ENCODE measurements at regions not wholly inside any gene's neighbourhood (a gene's known extent, or its start where the extent isn't known, plus 50 kb on each side); places are given as distances from the start of the nearest gene placed in this dataset.

GRCh38 chr4:188613976-188614375, 474.7 kb downstream of the TRIML1 start:
- no peaks in the 10 kb centered on the region for H3K4me1 ChIP-seq
- H3K27ac ChIP-seq: no peak overlapping the region
- H3K4me3 ChIP-seq: no peak overlapping the region
- DNase-seq (ENCODE audit: low spot score in 2 of 2): no peak
- TF ChIP-seq POLR2AphosphoS5 (IDR thresholded peaks at IDR 0.05) (no peak), POLR2A (IDR thresholded peaks at IDR 0.05) (no peak)
- TF ChIP-seq, protein P1, sequence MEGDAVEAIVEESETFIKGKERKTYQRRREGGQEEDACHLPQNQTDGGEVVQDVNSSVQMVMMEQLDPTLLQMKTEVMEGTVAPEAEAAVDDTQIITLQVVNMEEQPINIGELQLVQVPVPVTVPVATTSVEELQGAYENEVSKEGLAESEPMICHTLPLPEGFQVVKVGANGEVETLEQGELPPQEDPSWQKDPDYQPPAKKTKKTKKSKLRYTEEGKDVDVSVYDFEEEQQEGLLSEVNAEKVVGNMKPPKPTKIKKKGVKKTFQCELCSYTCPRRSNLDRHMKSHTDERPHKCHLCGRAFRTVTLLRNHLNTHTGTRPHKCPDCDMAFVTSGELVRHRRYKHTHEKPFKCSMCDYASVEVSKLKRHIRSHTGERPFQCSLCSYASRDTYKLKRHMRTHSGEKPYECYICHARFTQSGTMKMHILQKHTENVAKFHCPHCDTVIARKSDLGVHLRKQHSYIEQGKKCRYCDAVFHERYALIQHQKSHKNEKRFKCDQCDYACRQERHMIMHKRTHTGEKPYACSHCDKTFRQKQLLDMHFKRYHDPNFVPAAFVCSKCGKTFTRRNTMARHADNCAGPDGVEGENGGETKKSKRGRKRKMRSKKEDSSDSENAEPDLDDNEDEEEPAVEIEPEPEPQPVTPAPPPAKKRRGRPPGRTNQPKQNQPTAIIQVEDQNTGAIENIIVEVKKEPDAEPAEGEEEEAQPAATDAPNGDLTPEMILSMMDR (IDR thresholded peaks at IDR 0.05): no peak
- no peaks in the 10 kb centered on the region for H3K27me3 ChIP-seq
- H3K9me3 ChIP-seq: no peaks in the 10 kb centered on the region
- no peaks in the 10 kb centered on the region for H3K36me3 ChIP-seq
- intact Hi-C loops (cut with DNase I; ENCODE audit: low total_unique reads): no loop called here

DNA sequence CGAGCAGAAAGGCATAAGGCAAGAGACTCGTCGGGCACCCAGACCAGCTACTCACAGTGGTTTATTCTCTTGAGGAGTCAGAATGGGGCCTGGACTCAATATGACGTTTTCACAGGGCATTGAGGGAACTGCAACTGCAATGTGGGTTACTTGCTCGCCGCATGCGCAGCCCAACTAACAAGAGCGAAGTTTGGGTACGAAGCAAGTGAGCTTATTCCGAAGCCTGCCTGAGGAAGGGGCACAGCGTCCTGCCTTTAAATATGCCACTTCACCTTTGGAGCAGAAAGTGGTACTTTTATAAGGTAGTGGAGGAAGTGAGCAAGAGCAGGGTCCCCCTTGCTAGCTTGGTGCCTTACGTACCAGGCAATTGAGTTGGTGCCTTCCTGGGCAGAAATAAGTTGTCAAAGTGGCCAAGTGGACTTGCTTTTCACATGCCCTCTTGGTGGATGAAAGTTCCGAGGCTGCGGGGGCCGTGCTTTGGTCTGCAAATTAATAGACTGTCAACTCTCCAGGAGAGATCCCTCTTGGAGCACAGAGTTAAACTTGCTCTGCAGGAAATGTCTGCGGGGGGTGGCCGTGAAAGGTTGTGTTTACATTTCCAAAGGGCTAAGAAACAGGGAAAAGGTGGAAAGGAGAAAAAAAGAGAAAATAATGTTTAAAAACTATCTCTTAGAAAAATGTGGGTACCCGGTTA, 480.4 kb downstream of the TRIML1 start:
- TF ChIP-seq POLR2A (IDR thresholded peaks at IDR 0.05): no peak
- TF ChIP-seq, protein P1 (IDR thresholded peaks at IDR 0.05): no peak
- no peak for TF ChIP-seq POLR2AphosphoS5 (IDR thresholded peaks at IDR 0.05)
- Histone ChIP-seq H3K27ac (no peak overlapping the region), H3K27me3 (no peaks in the 10 kb centered on the region), H3K4me1 (no peaks in the 10 kb centered on the region), H3K36me3 (no peaks in the 10 kb centered on the region), H3K4me3 (no peak overlapping the region), H3K9me3 (no peaks in the 10 kb centered on the region)
- intact Hi-C loops (cut with DNase I; ENCODE audit: low total_unique reads): no loop called here
- DNase-seq (ENCODE audit: low spot score in 2 of 2): no peak

DNA sequence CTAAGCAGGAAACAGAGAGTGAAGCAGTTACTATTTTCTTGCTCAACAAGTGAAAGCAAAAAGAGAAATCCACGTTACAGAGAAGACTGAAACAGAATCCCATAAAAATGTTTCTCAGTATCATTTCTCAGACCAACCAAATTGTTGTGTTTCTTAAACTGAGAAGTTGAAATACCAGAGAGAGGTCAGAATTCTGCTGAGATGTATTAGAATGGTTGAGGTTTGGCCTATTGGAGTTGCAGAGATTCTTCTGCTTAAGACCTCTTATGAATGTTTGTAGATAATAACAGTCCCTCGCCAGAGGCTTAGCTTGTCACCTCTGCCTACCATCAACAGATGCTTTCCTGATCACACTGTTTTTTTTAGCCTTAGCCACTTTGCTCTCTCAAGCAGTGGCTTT, 481.4 kb downstream of the TRIML1 start:
- no peak for DNase-seq (ENCODE audit: low spot score in 2 of 2)
- H3K27ac ChIP-seq: no peak overlapping the region
- H3K27me3 ChIP-seq: no peaks in the 10 kb centered on the region
- intact Hi-C loops (cut with DNase I; ENCODE audit: low total_unique reads): no loop called here
- H3K4me3 ChIP-seq: no peak overlapping the region
- H3K9me3 ChIP-seq: no peaks in the 10 kb centered on the region
- no peaks in the 10 kb centered on the region for H3K4me1 ChIP-seq
- no peaks in the 10 kb centered on the region for H3K36me3 ChIP-seq
- TF ChIP-seq POLR2AphosphoS5 (IDR thresholded peaks at IDR 0.05) (no peak), POLR2A (IDR thresholded peaks at IDR 0.05) (no peak)
- TF ChIP-seq, protein P1 (IDR thresholded peaks at IDR 0.05): no peak

DNA sequence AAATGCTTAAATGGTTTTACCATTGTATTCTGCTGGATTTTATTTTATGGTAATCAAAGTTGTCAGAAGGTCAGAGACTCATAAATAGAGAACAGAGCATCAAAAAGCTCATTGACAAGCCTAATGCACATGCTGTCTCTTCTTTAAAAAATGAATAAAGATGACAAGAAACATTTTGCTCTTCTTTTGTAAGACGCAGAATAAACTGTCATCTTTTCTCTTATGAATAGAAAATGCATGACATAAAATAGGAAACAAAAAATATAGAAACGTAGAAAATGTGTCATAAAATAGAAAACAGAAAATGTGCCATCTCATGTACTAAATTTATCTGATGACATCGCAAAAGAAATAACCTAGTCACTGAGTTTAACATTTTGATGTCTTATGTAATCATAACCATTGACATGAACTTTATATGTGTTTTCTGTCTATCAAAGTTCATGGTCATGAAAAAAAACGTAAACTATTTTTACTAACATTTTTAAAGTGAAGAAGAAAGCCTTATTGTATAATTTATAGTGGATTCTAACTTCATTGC, 484.1 kb downstream of the TRIML1 start:
- no peak for DNase-seq (ENCODE audit: low spot score in 2 of 2)
- Histone ChIP-seq H3K4me3 (no peak overlapping the region), H3K9me3 (no peaks in the 10 kb centered on the region), H3K4me1 (no peaks in the 10 kb centered on the region), H3K27ac (no peak overlapping the region), H3K36me3 (no peaks in the 10 kb centered on the region), H3K27me3 (no peaks in the 10 kb centered on the region)
- no peak for TF ChIP-seq POLR2AphosphoS5 (IDR thresholded peaks at IDR 0.05)
- TF ChIP-seq, protein P1 (IDR thresholded peaks at IDR 0.05): no peak
- no peak for TF ChIP-seq POLR2A (IDR thresholded peaks at IDR 0.05)
- intact Hi-C loops (cut with DNase I; ENCODE audit: low total_unique reads): no loop called here

DNA sequence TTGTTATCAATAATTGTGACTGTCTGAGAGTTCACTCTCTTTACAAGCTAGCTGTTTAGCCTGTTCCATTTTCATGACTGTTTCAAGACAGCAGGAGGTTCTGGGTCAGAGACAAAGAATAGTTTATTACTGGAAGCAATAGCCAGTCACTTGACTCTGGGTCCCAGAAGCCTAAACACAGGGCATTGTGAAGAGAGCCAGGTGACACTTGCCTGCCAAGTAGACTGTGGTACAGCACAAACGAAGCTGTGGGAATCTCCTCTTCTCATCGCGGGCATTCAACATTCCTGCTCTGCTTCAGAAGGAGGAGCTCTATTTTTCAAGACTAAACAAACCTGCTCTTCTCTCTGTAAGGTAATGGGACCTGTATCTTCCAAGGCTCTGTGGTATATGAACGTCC, 485.1 kb downstream of the TRIML1 start:
- TF ChIP-seq POLR2AphosphoS5 (IDR thresholded peaks at IDR 0.05): no peak
- TF ChIP-seq POLR2A (IDR thresholded peaks at IDR 0.05): no peak
- TF ChIP-seq, protein P1 (IDR thresholded peaks at IDR 0.05): no peak
- intact Hi-C loops (cut with DNase I; ENCODE audit: low total_unique reads): no loop called here

More for the DNA sequence above, 485.1 kb downstream of the TRIML1 start:
- Histone ChIP-seq H3K27ac (no peak overlapping the region), H3K27me3 (no peaks in the 10 kb centered on the region), H3K4me1 (no peaks in the 10 kb centered on the region), H3K36me3 (no peaks in the 10 kb centered on the region), H3K4me3 (no peak overlapping the region), H3K9me3 (no peaks in the 10 kb centered on the region)
- DNase-seq (ENCODE audit: low spot score in 2 of 2): peak in 1 of 2 donors; percentile 20
